Endothelial cell of umbilical vein (primary cell): ENCODE measurements at regions not wholly inside any gene's neighbourhood (a gene's known extent, or its start where the extent isn't known, plus 50 kb on each side); places are given as distances from the start of the nearest gene placed in this dataset.
"Not testable (repeated sequence)": the region's sequence is repeated elsewhere in the genome, so short reads cannot be mapped to it uniquely, and the experiment has no call there.

Experiments used
- BruUV-seq: library from RNA; stranded (reverse); fragments of 400-500 nt; replicated peaks from 2 replicates; lab custom pipeline; 2021; lab: Mats Ljungman, UMichigan
- CTCF ChIA-PET: fragments of 300-600, 350-600 bp; sonication (Branson Sonifier 250); formaldehyde crosslinking; loops from one replicate; lab custom pipeline; 2021; ENCODE audit warnings: antibody characterized with exemption, inconsistent platforms; lab: Charles Lee
- POLR2A ChIA-PET: fragments of 300-600, 350-600 bp; sonication (Branson Sonifier 250); formaldehyde crosslinking; loops from one replicate; lab custom pipeline; 2021; ENCODE audit warnings: antibody characterized with exemption, inconsistent platforms; lab: Charles Lee
- DNase-seq: peaks from one replicate; pipeline ENCODE4 v3.0.0-alpha.2; 2011; ENCODE audit warnings: low read depth, low spot score
- FAIRE-seq: peaks from 2 replicates; lab custom pipeline; 2011; peaks lifted over from hg19 to GRCh38; lab: Jason Lieb, UNC
- H2AFZ ChIP-seq: 2 replicates; pipeline ENCODE4 v1.6.0; 2012; ENCODE audit warnings: low read depth, low read length, control low read depth, inconsistent platforms
- H3K27ac ChIP-seq: 2 replicates; pipeline ENCODE4 v1.5.1; 2011; ENCODE audit warnings: low read depth, mild to moderate bottlenecking, control low read depth, low read length, moderate library complexity; ENCODE audit not compliant: insufficient read depth
- H3K27me3 ChIP-seq, 2 experiments: 2 replicates each; pipeline versions ENCODE4 v1.6.0 to v1.6.1; 2011; ENCODE audit warnings: low read length in 2 of 2, mixed read lengths in 1 of 2; ENCODE audit not compliant: control insufficient read depth in 2 of 2, insufficient read depth in 2 of 2
- H3K36me3 ChIP-seq, 2 experiments: 2 replicates in 1 of 2; 3 replicates in 1 of 2; pipeline ENCODE4 v1.5.1; 2011; ENCODE audit warnings: low read length in 2 of 2, mild to moderate bottlenecking in 1 of 2, moderate library complexity in 1 of 2; ENCODE audit not compliant: control insufficient read depth in 2 of 2, insufficient read depth in 2 of 2; ENCODE audit errors: extremely low read depth in 1 of 2
- H3K4me1 ChIP-seq: 3 replicates; pipeline ENCODE4 v1.5.1; 2011; ENCODE audit warnings: mild to moderate bottlenecking, low read length; ENCODE audit not compliant: control insufficient read depth, insufficient read depth; ENCODE audit errors: extremely low read depth
- H3K4me2 ChIP-seq: 2 replicates; pipeline ENCODE4 v1.6.1; 2011; ENCODE audit warnings: low read length, control low read depth, mixed read lengths; ENCODE audit not compliant: insufficient read depth
- H3K4me3 ChIP-seq, 3 experiments: fragments of 200-600 bp in 1 of 3; sonication (generic), shearing (Covaris generic) in 1 of 3; replicated peaks in 1 of 3; 2 replicates each; pipeline ENCODE4 v1.5.1; 2011 to 2016; ENCODE audit warnings: control low read depth in 3 of 3, low read length in 3 of 3, mild to moderate bottlenecking in 2 of 3, inconsistent platforms in 1 of 3, low read depth in 1 of 3, moderate library complexity in 1 of 3; ENCODE audit not compliant: insufficient read depth in 1 of 3
- H3K79me2 ChIP-seq: 2 replicates; pipeline ENCODE4 v1.6.0; 2012; ENCODE audit warnings: low read length, inconsistent platforms; ENCODE audit not compliant: control insufficient read depth, insufficient read depth
- H3K9ac ChIP-seq: replicated peaks from 2 replicates; pipeline ENCODE3; 2011; ENCODE audit warnings: low read length, control low read depth; ENCODE audit not compliant: insufficient read depth; ENCODE audit errors: extremely low read depth
- H3K9me1 ChIP-seq: replicated peaks from 3 replicates; pipeline ENCODE4 v1.6.0; 2011; ENCODE audit warnings: mild to moderate bottlenecking, low read length; ENCODE audit not compliant: control insufficient read depth, insufficient read depth; ENCODE audit errors: extremely low read depth
- H3K9me3 ChIP-seq: replicated peaks from 2 replicates; pipeline ENCODE4 v1.5.1; 2012; ENCODE audit warnings: low read length, inconsistent platforms; ENCODE audit not compliant: control insufficient read depth, insufficient read depth
- H4K20me1 ChIP-seq: replicated peaks from 2 replicates; pipeline ENCODE3; 2011; ENCODE audit warnings: mild to moderate bottlenecking, low read length; ENCODE audit not compliant: control insufficient read depth, insufficient read depth; ENCODE audit errors: extremely low read depth
- dilution Hi-C: fragments of 300-500 bp; cut with MboI; formaldehyde crosslinking; loops from one replicate; pipeline ENCODE4 v1.15.0; 2019; ENCODE audit warnings: low sequenced_read_pairs; ENCODE audit not compliant: extremely low pct_ligation_motif_present
- intact Hi-C: fragments of 100-400 bp; cut with micrococcal nuclease; formaldehyde crosslinking; loops from one replicate; pipeline ENCODE4 v1.10.0; 2022
- TF ChIP-seq, protein P1 (sequence below): IDR thresholded peaks from 2 replicates; pipeline ENCODE4 v1.6.1; 2011; ENCODE audit not compliant: insufficient read depth, insufficient read length

DNA sequence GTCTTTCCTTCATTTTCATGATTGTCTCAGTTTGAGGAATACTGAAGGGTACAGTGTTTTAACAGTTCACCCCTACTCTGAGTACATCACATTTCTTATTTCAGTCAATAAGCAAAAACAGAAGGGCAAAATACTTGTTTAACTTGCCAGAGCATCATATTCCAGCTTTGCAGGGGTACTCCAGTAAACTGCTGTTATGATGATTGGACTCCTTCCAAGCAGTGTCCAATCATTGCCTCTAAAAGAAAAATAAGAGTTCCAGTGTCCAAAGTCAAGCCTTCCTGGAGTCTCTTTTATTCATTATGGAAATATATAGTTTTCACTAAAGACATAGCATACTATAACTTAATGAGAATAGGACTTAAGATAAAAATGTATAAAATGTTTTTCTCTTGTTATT lies 105.1 kb downstream of the FANCF start:
- Histone ChIP-seq H3K4me3 (no peak overlapping the region), H3K27ac (no peak overlapping the region), H3K9me1 (no peaks in the 10 kb centered on the region), H2AFZ (no peak overlapping the region), H3K9me3 (no peaks in the 10 kb centered on the region), H3K4me1 (no peaks in the 10 kb centered on the region), H3K27me3 (no peaks in the 10 kb centered on the region), H3K4me2 (no peak overlapping the region), H4K20me1 (no peaks in the 10 kb centered on the region), H3K36me3 (no peaks in the 10 kb centered on the region), H3K9ac (no peak overlapping the region), H3K79me2 (no peaks in the 10 kb centered on the region)
- DNase-seq (no peak), FAIRE-seq (no peak)
- ChIA-PET CTCF (no interaction called here), POLR2A (no interaction called here)
- dilution Hi-C loops (no loop called here), intact Hi-C loops (no loop called here)
- no TSS peak for BruUV-seq
- TF ChIP-seq, protein P1, sequence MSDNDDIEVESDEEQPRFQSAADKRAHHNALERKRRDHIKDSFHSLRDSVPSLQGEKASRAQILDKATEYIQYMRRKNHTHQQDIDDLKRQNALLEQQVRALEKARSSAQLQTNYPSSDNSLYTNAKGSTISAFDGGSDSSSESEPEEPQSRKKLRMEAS, result no peak

DNA sequence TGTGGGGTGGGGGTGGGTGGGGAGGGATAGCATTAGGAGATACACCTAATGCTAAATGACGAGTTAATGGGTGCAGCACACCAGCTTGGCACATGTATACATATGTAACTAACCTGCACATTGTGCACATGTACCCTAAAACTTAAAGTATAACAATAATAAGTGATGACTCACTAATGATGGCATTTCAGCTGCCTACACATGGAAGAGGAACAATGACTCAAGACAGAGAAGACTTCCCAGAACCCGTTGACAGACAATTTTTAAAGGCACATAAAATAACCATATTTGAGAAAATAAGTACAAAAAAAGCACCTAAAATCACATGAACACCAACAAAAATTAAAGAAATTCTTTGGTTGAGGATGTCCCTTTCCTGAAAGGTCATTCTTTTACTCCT lies 107.3 kb downstream of the FANCF start:
- H2AFZ ChIP-seq, H3K9me1 ChIP-seq, DNase-seq, H3K27ac ChIP-seq, H3K36me3 ChIP-seq, H3K4me1 ChIP-seq, H3K79me2 ChIP-seq, BruUV-seq, H3K9me3 ChIP-seq, H4K20me1 ChIP-seq, dilution Hi-C loops, FAIRE-seq, H3K9ac ChIP-seq, H3K4me2 ChIP-seq, H3K4me3 ChIP-seq, H3K27me3 ChIP-seq, POLR2A ChIA-PET, intact Hi-C loops, CTCF ChIA-PET: not testable (repeated sequence)
